Keratinocyte (primary cell): ENCODE measurements at regions not wholly inside any gene's neighbourhood (a gene's known extent, or its start where the extent isn't known, plus 50 kb on each side); places are given as distances from the start of the nearest gene placed in this dataset.

Experiments
- DNase-seq: peaks from one replicate; pipeline ENCODE4 v3.0.0-alpha.2; 2011; ENCODE audit warnings: low read depth, missing footprints, low spot score
- FAIRE-seq: peaks from 2 replicates; lab custom pipeline; 2011; peaks lifted over from hg19 to GRCh38; lab: Jason Lieb, UNC
- H2AFZ ChIP-seq: 2 replicates; pipeline ENCODE4 v1.6.0; 2012; ENCODE audit warnings: low read length, control low read depth, inconsistent platforms; ENCODE audit not compliant: control insufficient read depth
- H3K27ac ChIP-seq: 2 replicates; pipeline ENCODE4 v1.5.1; 2011; ENCODE audit warnings: low read length; ENCODE audit not compliant: control insufficient read depth, insufficient read depth
- H3K27me3 ChIP-seq: 3 replicates; pipeline ENCODE4 v1.6.0; 2011; ENCODE audit warnings: low read length; ENCODE audit not compliant: control insufficient read depth, insufficient read depth; ENCODE audit errors: extremely low read depth
- H3K36me3 ChIP-seq, 2 experiments: 2 replicates in 1 of 2; 3 replicates in 1 of 2; pipeline ENCODE4 v1.5.1; 2011; ENCODE audit warnings: low read length in 2 of 2, mild to moderate bottlenecking in 1 of 2; ENCODE audit not compliant: control insufficient read depth in 2 of 2, insufficient read depth in 2 of 2; ENCODE audit errors: extremely low read depth in 1 of 2
- H3K4me1 ChIP-seq: 3 replicates; pipeline ENCODE4 v1.5.1; 2011; ENCODE audit warnings: low read length; ENCODE audit not compliant: control insufficient read depth, insufficient read depth; ENCODE audit errors: extremely low read depth
- H3K4me2 ChIP-seq: 3 replicates; pipeline ENCODE4 v1.6.0; 2011; ENCODE audit warnings: low read depth, low read length; ENCODE audit not compliant: control insufficient read depth, insufficient read depth; ENCODE audit errors: extremely low read depth
- H3K4me3 ChIP-seq, 3 experiments: fragments of 200-600 bp in 1 of 3; sonication (generic) in 1 of 3; 2 replicates in 2 of 3; 3 replicates in 1 of 3; pipeline ENCODE4 v1.5.1; 2011 to 2016; ENCODE audit warnings: low read length in 3 of 3, mild to moderate bottlenecking in 3 of 3, control low read depth in 2 of 3, inconsistent platforms in 1 of 3, low read depth in 1 of 3, mixed read lengths in 1 of 3, mixed run types in 1 of 3, moderate library complexity in 1 of 3; ENCODE audit not compliant: control insufficient read depth in 2 of 3, insufficient read depth in 2 of 3; ENCODE audit errors: extremely low read depth in 1 of 3
- H3K79me2 ChIP-seq: 2 replicates; pipeline ENCODE4 v1.6.0; 2012; ENCODE audit warnings: low read length; ENCODE audit not compliant: control insufficient read depth, insufficient read depth
- H3K9ac ChIP-seq: 3 replicates; pipeline ENCODE4 v1.6.0; 2011; ENCODE audit warnings: low read length; ENCODE audit not compliant: control insufficient read depth, insufficient read depth; ENCODE audit errors: extremely low read depth
- H3K9me1 ChIP-seq: 3 replicates; pipeline ENCODE4 v1.6.0; 2011; ENCODE audit warnings: low read length; ENCODE audit not compliant: control insufficient read depth, insufficient read depth; ENCODE audit errors: extremely low read depth
- H3K9me3 ChIP-seq: 2 replicates; pipeline ENCODE4 v1.5.1; 2012; ENCODE audit warnings: low read depth, low read length; ENCODE audit not compliant: control insufficient read depth
- H4K20me1 ChIP-seq: 3 replicates; pipeline ENCODE4 v1.6.0; 2011; ENCODE audit warnings: low read length; ENCODE audit not compliant: control insufficient read depth, insufficient read depth; ENCODE audit errors: extremely low read depth
- CTCF ChIP-seq, 3 experiments: IDR thresholded peaks in 1 of 3; conservative IDR thresholded peaks in 1 of 3; optimal IDR thresholded peaks in 1 of 3; 2 replicates in 2 of 3; 3 replicates in 1 of 3; pipeline versions ENCODE3 to v1.5.1; 2011; ENCODE audit warnings: low read length in 3 of 3, mild to moderate bottlenecking in 3 of 3, moderate library complexity in 2 of 3, control low read depth in 1 of 3, inconsistent platforms in 1 of 3; ENCODE audit not compliant: insufficient read depth in 2 of 3; ENCODE audit errors: extremely low read depth in 1 of 3
- EZH2 ChIP-seq: IDR thresholded peaks from one replicate; pipeline ENCODE4 v1.6.1; 2012; ENCODE audit warnings: inconsistent platforms, mild to moderate bottlenecking, low read length, moderate library complexity
- dilution Hi-C: fragments of 300-500 bp; cut with MboI; formaldehyde crosslinking; loops from one replicate; pipeline ENCODE4 v1.7.0; 2020; ENCODE audit warnings: low sequenced_read_pairs; ENCODE audit not compliant: extremely low pct_ligation_motif_present

GRCh38 chr7:18179093-18179492 lies 151.4 kb upstream of the PRPS1L1 start:
- no peaks in the 10 kb centered on the region for H3K79me2 ChIP-seq
- H3K4me1 ChIP-seq, result no peaks in the 10 kb centered on the region
- TF ChIP-seq EZH2 (no peak), CTCF (optimal IDR thresholded peaks at IDR 0.05 in 1 of 3, IDR thresholded peaks at IDR 0.05 in 1 of 3, conservative IDR thresholded peaks at IDR 0.05 in 1 of 3; ENCODE audit: extremely low read depth in 1 of 3, insufficient read depth in 2 of 3, low read length in 3 of 3) (no peak)
- no peak overlapping the region for H3K9ac ChIP-seq
- no peaks in the 10 kb centered on the region for H3K27me3 ChIP-seq
- H3K27ac ChIP-seq, result no peak overlapping the region
- no peaks in the 10 kb centered on the region for H3K9me1 ChIP-seq
- FAIRE-seq (no peak), DNase-seq (no peak)
- dilution Hi-C loops, result no loop called here
- H3K4me3 ChIP-seq, result no peak overlapping the region
- no peaks in the 10 kb centered on the region for H4K20me1 ChIP-seq
- H3K36me3 ChIP-seq, result no peaks in the 10 kb centered on the region
- H2AFZ ChIP-seq, result no peak overlapping the region
- no peak overlapping the region for H3K4me2 ChIP-seq
- no peaks in the 10 kb centered on the region for H3K9me3 ChIP-seq

GRCh38 chr7:18180685-18181084 lies 153.0 kb upstream of the PRPS1L1 start:
- no peaks in the 10 kb centered on the region for H3K9me3 ChIP-seq
- no peak overlapping the region for H3K4me3 ChIP-seq
- H3K27me3 ChIP-seq, result no peaks in the 10 kb centered on the region
- no peaks in the 10 kb centered on the region for H3K4me1 ChIP-seq
- no peaks in the 10 kb centered on the region for H4K20me1 ChIP-seq
- H2AFZ ChIP-seq, result no peak overlapping the region
- no peak overlapping the region for H3K4me2 ChIP-seq
- H3K79me2 ChIP-seq, result no peaks in the 10 kb centered on the region
- no peaks in the 10 kb centered on the region for H3K9me1 ChIP-seq
- H3K36me3 ChIP-seq, result no peaks in the 10 kb centered on the region
- no peak overlapping the region for H3K9ac ChIP-seq
- no peak for TF ChIP-seq CTCF (optimal IDR thresholded peaks at IDR 0.05 in 1 of 3, IDR thresholded peaks at IDR 0.05 in 1 of 3, conservative IDR thresholded peaks at IDR 0.05 in 1 of 3; ENCODE audit: extremely low read depth in 1 of 3, insufficient read depth in 2 of 3, low read length in 3 of 3)
- TF ChIP-seq EZH2, result no peak
- no peak for DNase-seq
- H3K27ac ChIP-seq, result no peak overlapping the region
- dilution Hi-C loops, result no loop called here
- no peak for FAIRE-seq
